HG03175 (cell line): ENCODE measurements at regions not wholly inside any gene's neighbourhood (a gene's known extent, or its start where the extent isn't known, plus 50 kb on each side); places are given as distances from the start of the nearest gene placed in this dataset.
A peak's percentile ranks its signal among the peaks of the same experiment; 100 is the strongest.
"Not testable (repeated sequence)": the region's sequence is repeated elsewhere in the genome, so short reads cannot be mapped to it uniquely, and the experiment has no call there.

Source experiments
- ATAC-seq: cut with Tn5 transposase; IDR thresholded peaks from one replicate; pipeline ENCODE4 v1.9.1; 2021; ENCODE audit warnings: mild to moderate bottlenecking, moderate library complexity; ENCODE audit not compliant: unreplicated experiment

DNA sequence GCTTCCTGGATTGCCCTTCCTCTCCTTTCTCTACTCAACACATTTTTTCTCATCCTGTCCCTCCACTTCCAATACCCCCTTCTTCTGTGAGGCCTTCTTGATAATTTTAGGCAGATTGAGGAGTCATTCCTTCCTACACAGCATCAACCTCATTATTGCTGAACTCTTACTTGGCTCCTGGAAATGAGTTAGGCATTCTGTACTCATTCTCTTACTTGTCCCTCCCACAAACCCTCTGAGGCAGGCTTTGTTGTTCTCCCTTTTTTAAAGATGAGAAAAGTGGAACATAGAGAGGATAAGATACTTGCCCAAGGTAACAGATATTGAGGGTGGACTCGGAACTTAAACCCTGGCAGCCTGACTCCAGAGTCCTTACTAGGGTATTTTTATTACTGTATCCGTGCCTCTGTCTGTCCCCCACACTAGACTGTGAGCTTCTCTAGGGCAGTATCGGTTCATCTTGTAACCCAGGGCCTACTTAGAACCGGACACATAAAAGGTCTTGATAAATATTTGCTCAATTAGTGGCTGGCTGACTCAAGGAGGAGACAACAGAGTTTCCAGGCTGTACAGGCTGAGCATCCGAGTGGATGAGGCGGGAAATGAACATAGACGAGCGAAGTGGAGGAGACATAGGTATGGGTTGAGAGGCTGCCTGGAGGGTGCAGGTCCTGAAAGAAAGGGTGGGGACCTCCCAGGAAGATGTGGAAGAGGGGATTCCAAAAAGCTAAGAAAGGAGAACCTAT lies 148.7 kb upstream of the ATP2B2 start:
- no peak for ATAC-seq

DNA sequence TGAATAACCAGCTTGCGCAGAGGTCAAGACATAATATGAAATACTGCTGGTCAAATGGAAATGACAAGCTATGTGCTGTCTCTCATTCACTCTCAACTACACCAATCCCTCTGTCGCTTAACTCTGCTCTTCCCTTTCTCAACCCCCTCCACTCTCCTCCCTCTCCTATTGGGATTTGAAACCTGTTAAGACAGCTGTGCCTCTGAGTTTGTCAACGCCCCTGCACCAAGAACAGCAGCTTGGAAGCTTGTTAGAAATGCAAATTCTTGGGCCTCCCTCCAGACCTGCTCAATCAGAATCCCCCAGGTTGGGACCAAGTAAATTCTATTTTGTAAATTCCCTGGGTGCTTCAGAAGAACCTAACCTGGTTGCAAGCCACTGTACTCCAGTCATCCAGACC lies 149.7 kb upstream of the ATP2B2 start:
- ATAC-seq = no peak

DNA sequence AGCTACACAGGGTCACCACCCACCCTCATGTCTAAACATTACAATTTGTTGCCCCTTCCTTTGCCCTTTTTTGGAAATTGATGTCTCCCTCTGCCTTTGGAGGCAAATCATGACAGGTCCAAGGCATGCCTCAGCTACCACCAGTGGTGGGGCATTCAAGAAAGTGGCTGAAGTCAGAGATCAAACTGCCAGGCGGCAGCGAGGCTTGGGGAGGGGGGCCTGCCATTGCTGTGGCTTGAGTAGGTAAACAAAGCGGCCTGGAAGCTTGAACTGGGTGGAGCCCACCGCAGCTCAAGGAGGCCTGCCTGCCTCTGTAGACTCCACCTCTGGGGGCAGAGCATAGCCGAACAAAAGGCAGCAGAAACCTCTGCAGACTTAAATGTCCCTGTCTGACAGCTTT lies 152.0 kb upstream of the ATP2B2 start:
- ATAC-seq = not testable (repeated sequence)

DNA sequence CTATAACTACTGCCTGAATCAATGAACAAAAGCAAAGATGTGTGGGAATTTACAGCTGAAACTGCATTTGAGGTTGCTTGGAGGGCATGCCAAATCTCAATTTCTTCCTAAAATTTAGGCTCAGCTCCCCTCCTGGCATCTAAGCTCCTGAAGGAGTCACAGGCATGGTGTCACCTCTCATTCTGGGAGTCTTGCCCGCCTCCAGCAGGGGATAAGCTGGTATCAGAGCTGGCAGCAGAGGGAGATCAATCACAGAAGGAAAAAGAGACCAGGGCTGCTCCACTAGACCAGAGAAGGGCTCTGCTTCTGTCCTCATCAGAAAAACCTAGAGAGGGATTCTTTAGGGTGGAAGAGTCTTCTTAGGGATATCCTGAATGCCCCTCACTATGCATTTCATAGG lies 150.4 kb upstream of the SLC6A11 start:
- no peak for ATAC-seq

DNA sequence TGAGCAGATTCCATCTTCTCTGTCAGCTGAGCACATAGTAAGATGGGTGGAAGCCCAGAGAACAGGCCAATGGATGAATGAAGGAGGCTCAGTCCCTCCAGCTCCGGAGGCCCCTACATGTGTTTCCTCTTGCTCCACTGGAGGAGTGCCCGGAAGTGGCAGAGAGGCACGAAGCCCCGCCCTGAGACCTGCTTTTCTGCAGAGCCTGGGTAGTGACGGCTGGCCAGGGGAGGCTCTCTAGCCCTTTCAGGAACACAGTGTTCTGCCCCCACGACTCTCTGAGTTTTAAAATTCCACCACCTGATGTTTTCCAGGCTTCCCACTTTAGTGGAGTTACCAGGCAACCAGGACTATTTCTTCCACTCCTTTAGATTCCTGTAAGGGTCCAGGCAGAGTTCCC lies 149.4 kb upstream of the SLC6A11 start:
- peak; percentile 51 for ATAC-seq

DNA sequence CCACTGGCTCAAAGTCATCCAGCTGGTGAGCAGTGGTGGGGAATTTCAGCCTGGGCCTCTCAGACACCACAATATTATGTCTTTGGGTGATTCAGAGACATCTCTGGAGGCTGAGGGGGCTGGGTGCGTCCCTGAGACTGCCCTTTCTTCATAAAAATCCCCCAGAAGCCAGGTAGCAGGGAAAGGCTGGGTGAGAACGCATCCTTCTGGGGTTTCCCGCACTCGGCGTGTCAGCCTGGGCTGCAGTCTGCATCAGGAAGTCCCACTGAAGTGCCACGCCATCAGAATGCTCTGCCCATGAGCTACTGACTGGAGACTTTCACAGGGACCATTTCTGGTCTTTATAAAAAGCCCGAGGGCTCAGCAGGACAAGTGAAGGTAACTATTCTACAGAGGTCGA lies 148.8 kb upstream of the SLC6A11 start:
- ATAC-seq = no peak

DNA sequence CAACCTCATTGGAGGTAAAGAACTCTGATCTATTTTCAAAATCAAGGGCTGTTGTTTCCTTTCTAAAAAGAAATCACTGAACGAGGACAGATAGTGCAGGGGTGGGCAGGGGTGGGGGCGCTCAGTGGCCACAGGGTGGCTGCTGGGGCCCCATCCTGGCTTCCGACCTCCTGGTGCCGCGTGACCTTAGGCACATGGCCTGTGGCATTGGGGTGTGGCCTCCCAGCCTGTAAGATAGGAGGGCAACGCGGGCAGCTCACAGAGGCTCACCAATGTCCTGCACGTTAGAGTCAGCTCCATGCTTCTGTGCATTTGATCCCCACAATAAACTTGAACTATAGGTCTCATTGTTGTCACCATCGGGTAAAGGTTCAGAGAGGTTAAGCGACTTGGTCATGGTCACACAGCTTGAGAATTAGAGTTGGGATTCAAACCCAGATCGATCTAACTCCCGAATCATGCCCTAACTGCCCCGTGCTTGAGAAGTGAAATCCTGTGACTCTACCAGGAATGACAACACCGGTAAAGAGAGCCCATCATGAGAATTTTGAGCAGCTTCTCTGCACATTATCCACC lies 148.0 kb upstream of the SLC6A11 start:
- no peak for ATAC-seq

DNA sequence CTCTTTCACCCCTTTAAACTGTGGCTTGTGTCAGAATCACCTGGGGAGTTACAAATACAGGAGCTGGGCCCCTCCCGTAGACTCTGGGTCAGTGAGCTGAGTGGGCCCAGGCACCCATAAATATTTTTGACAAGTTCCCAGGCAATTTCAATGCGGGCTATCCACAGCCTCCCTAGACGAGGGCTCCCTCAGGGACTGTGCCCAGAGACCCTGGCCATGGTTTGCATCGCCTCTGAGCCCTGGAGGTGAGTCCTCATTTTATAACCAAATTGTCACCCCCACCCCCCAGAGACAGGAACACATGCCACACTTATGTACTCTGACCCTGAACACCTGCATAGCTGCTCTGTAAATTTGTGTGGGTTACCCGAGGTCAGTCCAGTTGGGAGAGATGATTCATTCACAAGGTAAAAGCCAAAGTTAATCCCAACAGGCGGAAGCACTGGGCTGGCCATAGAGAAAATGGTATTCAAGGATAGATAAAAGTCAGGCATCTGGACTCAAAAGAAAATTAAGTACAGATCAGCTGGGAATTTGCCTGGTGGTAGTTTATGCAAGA lies 146.5 kb upstream of the SLC6A11 start:
- no peak for ATAC-seq

DNA sequence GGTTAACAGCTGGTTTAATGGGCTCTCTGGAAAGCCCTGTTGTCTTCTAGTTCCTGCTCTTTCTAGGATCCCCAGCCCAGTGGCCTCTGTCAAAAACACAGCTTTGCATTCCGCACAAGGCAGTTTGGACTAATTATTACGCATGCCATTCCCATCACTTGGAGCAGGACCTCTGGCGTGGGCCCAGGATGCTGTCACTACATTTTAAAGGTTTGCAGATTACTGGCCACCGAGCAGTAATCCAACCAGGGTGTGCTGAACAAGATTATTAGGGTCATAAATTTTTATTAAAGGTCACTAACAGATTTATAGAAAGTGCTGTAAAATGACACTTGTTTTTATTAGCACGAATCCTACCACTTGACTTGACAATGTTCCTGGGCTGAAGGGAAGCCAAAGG lies 143.6 kb upstream of the SLC6A11 start:
- ATAC-seq = no peak

DNA sequence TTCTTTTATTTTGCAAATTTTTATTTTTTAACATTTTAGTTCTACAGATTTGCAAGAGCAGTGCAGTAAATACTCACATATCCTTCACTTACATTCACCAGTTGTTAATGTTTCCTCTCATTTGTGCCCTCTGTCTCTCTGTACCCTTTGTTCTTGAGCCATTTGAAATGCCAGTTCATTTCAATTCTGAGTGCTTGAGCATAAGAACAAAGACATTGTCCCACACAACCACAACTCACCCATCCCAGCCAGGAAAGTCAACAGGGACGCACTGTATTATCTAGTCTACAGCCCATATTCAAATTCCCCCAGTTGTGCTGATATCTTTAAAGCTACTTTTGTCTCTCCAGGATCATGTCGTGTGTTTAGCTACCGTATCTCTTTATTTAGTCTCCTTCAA lies 141.4 kb upstream of the SLC6A11 start:
- ATAC-seq = no peak

DNA sequence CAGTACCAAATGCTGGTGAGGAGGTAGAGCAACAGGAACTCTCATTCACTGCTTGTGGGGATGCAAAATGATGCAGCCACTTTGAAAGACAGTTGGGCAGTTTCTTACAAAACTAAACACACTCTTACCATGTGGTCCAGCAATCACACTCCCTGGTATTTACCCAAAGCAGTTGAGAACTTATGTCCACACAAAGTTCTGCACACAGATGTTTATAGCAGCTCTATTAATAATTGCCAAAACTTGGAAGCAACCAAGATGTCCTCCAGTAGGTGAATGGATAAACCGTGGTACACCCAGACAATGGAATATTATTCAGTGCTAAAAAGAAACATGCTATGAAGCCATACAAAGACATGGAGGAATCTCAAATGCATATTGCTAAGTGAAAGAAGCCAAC lies 139.1 kb upstream of the SLC6A11 start:
- ATAC-seq = no peak

DNA sequence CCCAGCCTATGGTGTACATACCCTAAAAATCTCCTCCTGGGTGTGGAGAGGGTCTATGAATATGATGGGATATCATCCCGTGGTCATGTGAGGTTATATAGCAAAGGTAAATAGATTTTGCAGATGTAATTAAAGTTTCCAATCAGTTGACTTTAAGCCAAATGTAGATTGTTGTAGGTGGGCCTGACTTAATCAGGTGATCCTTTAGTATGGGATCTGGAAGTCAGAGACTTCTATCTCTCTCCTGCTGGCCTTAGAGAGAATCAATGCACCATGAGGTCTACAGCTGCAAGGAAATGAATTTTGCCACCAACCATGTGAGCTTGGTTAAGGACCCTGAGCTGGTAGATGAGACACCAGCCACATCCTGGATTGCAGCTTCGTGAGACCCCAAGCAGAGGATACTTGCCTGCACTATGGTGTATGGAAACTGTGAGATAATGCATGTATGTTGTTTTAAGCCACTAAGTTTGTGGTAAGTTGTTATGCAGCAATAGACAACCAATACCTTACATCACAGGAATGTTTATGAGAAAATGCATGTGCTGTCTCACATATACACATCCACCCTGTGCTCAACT lies 137.1 kb upstream of the SLC6A11 start:
- no peak for ATAC-seq

DNA sequence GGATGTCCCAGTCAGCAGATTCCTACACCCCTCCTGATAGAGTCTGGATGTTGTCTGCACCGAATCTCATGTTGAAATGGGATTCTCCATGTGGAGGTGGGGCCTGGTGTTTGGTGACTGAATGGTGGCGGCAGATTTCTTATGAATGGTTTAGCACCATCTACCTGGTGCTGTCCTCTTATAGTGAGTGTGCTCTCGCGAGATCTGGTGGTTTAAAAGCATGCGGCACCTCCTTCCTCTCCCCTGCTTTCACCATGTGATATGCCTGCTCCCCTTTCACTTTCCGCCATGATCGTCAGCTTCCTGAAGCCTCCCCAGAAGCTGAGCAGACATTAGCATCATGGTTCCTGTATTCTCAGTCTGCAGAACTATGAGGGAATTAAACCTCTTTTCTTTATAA lies 135.2 kb upstream of the SLC6A11 start:
- ATAC-seq = no peak

DNA sequence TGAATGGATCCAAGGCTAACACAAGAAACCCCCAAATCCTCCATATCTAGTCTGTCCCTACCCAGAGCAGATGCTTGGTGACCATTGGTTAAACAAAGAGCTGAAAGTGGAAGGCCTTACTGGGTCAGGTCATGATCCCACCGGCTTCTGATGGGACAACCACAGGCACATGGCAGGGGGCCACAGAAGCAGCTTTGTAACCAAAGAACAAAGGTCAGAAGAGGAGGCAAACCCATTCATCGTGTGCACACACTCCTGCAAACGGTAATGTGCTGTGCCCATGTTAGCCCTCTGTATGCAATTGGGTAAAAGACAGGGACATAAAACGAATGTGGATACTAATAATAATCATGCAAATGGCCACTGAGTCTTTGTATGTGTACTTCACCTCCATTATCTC lies 133.3 kb upstream of the SLC6A11 start:
- no peak for ATAC-seq

DNA sequence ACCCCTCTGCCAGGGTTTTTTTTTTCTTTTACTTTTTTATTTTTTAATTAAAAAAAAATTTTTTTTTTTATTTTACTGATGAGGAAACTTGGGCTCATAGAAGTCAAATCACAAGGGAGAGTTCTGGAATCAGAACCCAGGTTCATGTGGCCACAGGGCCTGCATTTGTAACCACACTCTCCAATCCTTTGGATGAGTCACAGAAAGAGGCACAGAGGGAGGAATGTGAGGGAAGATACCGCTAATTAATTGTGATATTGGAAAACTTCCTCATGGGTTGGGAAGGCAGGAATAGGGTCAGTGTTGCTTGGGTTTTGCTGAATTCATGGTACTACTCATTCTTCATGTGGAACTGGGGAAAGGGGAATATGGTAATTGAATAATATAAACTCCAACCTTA lies 132.9 kb upstream of the SLC6A11 start:
- ATAC-seq = no peak

DNA sequence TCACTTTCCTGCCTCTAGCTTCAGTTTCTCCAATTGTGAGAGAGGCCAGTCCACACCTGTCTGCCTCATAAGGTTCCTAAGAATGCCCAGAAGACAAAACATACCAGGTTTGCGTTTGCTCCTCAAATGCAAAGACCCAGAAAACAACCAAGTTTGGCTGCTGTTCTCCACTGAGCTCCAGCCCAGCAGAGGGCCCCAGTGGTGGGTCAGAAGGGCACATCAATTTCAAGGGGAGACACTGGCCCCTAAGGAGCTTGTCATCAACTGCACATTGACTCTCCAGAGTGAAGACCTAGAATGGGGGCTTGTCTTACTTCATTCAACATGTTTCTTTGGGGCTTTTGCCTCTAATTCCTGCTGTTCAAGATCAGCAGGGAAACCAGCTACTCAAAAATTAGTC lies 127.9 kb upstream of the SLC6A11 start:
- ATAC-seq = no peak

DNA sequence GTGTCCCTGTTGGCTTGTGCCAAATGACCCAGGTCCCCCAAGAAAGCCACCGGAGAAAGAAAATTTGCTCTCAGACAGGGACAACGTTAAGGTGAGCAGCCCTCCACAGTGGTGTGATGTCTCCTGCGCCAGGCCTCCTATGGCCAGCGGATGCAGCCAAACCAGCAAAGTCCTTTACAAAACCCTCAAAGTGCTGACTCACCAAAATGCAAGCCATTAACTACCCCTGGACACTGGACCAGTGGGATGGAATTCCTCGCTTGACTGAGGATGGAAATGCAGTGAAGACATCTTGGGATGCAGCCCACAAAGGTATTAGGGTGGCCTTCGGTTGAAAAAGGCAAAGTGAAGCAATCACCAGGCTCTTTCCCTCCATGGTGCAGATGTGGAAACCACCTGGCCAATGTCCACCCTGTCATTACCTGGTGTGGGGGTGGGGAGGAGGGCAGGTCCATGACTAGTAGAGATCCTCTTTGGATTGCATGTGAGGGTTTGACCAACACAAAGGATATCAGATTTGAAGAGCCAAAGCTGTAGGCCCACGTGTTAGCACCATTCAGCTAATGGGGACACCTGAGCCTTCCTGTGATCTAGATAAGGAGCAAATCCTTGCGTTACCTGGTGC lies 127.4 kb upstream of the SLC6A11 start:
- ATAC-seq = no peak

DNA sequence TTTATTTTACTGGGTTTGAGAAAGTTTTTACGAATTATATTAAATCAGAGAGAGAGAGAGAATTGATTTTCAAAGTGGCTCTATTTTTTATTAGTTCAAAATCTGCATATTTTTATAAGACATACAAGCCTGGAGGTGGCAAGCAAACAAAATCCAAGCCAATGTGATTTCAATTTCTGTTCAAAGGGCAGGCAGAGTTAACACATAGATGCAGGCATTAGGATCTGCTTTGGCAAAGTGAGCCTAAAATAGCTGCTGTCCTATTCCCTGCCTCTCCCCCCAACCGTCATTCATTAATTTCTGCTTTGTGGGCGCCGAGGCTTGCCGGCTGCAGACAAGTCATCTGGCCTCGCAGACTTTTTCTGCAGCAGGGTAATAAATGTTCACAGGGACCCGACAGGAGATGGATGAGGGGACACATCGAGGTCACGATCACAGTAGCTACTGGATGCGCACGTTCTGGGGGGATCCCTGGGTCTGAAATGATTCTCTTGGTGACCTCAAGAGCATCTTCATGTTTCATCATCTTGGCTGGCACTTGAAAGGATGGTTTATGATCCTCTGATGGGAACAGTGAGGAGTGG lies 123.9 kb upstream of the SLC6A11 start:
- ATAC-seq = no peak

DNA sequence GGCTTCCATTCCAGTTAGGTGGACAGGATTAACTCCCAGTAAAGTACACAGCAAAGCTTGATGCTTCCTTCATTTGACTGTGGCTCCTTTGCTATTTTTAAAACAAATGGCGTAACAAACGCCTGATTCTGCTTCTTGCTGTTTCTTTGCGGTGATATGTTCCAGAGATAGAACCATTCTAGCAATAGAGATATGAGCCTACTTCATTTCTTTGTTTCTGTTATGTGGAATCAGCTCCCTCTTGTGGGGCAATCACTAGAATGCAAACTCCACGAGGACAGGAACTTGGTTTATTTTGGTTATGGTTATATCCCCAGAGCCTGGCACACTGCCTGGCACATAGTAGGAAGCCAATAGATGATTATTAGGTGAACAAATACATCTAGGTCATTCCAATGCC lies 122.6 kb upstream of the SLC6A11 start:
- ATAC-seq = no peak

DNA sequence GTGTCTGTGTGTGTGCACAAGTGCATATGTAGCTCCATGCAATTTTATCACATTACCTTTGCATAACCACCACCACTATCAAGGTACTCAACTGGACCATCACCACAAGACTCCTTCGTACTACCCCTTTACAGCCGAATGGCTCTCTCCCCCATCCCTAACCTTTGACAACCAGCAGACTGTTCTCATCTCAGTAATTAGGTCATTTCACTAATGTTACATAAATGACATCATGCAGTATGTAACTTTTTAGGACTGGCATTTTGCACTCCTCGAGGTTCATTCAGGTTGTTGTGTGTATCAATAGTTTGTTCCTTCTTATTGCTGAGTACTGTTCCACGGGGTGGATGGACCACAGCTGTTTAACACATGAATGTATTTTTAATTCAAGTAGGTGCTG lies 121.8 kb upstream of the SLC6A11 start:
- no peak for ATAC-seq

DNA sequence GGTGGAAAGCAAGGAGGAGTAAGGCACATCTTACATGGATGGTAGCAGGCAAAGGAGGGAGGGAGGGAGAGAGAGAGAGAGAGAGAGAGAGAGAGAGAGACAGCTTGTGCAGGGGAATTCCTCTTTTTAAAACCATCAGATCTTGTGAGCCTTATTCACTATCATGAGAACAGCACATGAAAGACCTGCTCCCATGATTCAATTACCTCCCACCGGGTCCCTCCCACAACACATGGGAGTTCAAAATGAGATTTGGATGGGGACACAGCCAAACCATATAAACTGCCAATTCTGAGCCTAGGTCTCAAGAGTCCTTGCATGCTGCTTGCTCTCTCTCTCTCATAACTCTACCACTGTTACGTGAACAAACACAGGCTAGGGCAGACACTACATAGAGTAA lies 120.8 kb upstream of the SLC6A11 start:
- not testable (repeated sequence) for ATAC-seq
